CD14-positive monocyte (primary cell): ENCODE measurements at regions not wholly inside any gene's neighbourhood (a gene's known extent, or its start where the extent isn't known, plus 50 kb on each side); places are given as distances from the start of the nearest gene placed in this dataset.

Source experiments
- DNase-seq, 3 donors: peaks; one replicate each; pipeline ENCODE4 v3.0.0-alpha.2; 2011 to 2022
- H2AFZ ChIP-seq: 2 replicates; pipeline ENCODE4 v1.6.0; 2012; ENCODE audit warnings: mild to moderate bottlenecking, low read depth, low read length, inconsistent platforms; ENCODE audit not compliant: insufficient read depth, poor library complexity, severe bottlenecking
- H3K27ac ChIP-seq, 2 donors: 1 replicate in 1 of 2; 2 replicates in 1 of 2; pipeline ENCODE4 v1.5.1; 2012 to 2013; ENCODE audit warnings: low read length in 2 of 2, control low read depth in 1 of 2, inconsistent platforms in 1 of 2, low read depth in 1 of 2, mild to moderate bottlenecking in 1 of 2
- H3K27me3 ChIP-seq, 2 donors: one replicate each; pipeline versions ENCODE4 v1.6.0 to v1.6.1; 2011 to 2013; ENCODE audit warnings: low read length in 2 of 2; ENCODE audit not compliant: control insufficient read depth in 2 of 2, insufficient read depth in 2 of 2
- H3K36me3 ChIP-seq, 2 donors: replicated peaks in 1 of 2; 1 replicate in 1 of 2; 2 replicates in 1 of 2; pipeline versions ENCODE4 v1.5.1 to v1.6.1; 2012 to 2013; ENCODE audit warnings: low read length in 2 of 2, control low read depth in 1 of 2, inconsistent platforms in 1 of 2, mild to moderate bottlenecking in 1 of 2; ENCODE audit not compliant: insufficient read depth in 2 of 2, control insufficient read depth in 1 of 2
- H3K4me1 ChIP-seq, 2 donors: 1 replicate in 1 of 2; 2 replicates in 1 of 2; pipeline versions ENCODE4 v1.5.1 to v1.6.1; 2012 to 2013; ENCODE audit warnings: low read length in 2 of 2, control low read depth in 1 of 2, inconsistent platforms in 1 of 2, mild to moderate bottlenecking in 1 of 2, moderate library complexity in 1 of 2; ENCODE audit not compliant: insufficient read depth in 2 of 2, control insufficient read depth in 1 of 2
- H3K4me2 ChIP-seq: replicated peaks from 2 replicates; pipeline ENCODE3; 2012; ENCODE audit warnings: low read length, moderate library complexity, mild to moderate bottlenecking; ENCODE audit not compliant: poor library complexity, severe bottlenecking; ENCODE audit errors: extremely low read depth
- H3K4me3 ChIP-seq, 3 experiments: fragments of 200-600 bp in 1 of 3; sonication (generic) in 1 of 3; replicated peaks in 1 of 3; 1 replicate in 2 of 3; 2 replicates in 1 of 3; pipeline ENCODE4 v1.5.1; 2011 to 2013; ENCODE audit warnings: low read length in 3 of 3, mild to moderate bottlenecking in 3 of 3, control low read depth in 2 of 3, low read depth in 2 of 3, inconsistent platforms in 1 of 3, moderate library complexity in 1 of 3
- H3K79me2 ChIP-seq: 2 replicates; pipeline ENCODE4 v1.6.0; 2012; ENCODE audit warnings: mild to moderate bottlenecking, control low read depth, inconsistent platforms, low read length, moderate library complexity; ENCODE audit not compliant: insufficient read depth
- H3K9ac ChIP-seq: 2 replicates; pipeline ENCODE4 v1.6.0; 2017; ENCODE audit warnings: low read length, mild to moderate bottlenecking; ENCODE audit not compliant: insufficient read depth, poor library complexity, severe bottlenecking
- H3K9me3 ChIP-seq, 2 donors: replicated peaks in 1 of 2; 1 replicate in 1 of 2; 2 replicates in 1 of 2; pipeline versions ENCODE4 v1.5.1 to v1.6.1; 2012 to 2013; ENCODE audit warnings: low read length in 2 of 2, control low read depth in 1 of 2; ENCODE audit not compliant: control insufficient read depth in 1 of 2, insufficient read depth in 1 of 2
- H4K20me1 ChIP-seq: 2 replicates; pipeline ENCODE4 v1.6.0; 2012; ENCODE audit warnings: mild to moderate bottlenecking, low read length, control low read depth, moderate library complexity; ENCODE audit not compliant: insufficient read depth
- H3K27ac Mint-ChIP-seq, 7 donors: one replicate each; pipeline ENCODE4 v1.8.0; 2020; ENCODE audit warnings: mild to moderate bottlenecking in 7 of 7, mixed read lengths in 7 of 7, moderate library complexity in 6 of 7, inconsistent platforms in 2 of 7
- H3K27me3 Mint-ChIP-seq, 3 donors: one replicate each; pipeline ENCODE4 v1.8.0; 2021 to 2022; ENCODE audit warnings: low read depth in 3 of 3, mild to moderate bottlenecking in 3 of 3, mixed read lengths in 3 of 3, moderate library complexity in 3 of 3, inconsistent platforms in 1 of 3
- H3K36me3 Mint-ChIP-seq, 2 donors: one replicate each; pipeline ENCODE4 v1.8.0; 2020; ENCODE audit warnings: mixed read lengths in 2 of 2, inconsistent platforms in 1 of 2, mild to moderate bottlenecking in 1 of 2
- H3K4me1 Mint-ChIP-seq: one replicate; pipeline ENCODE4 v1.8.0; 2020; ENCODE audit warnings: mild to moderate bottlenecking, mixed read lengths
- H3K4me3 Mint-ChIP-seq, 2 donors: one replicate each; pipeline ENCODE4 v1.8.0; 2020; ENCODE audit warnings: mild to moderate bottlenecking in 2 of 2, mixed read lengths in 2 of 2, moderate library complexity in 1 of 2
- H3K9me3 Mint-ChIP-seq, 7 donors: one replicate each; pipeline ENCODE4 v1.8.0; 2020 to 2022; ENCODE audit warnings: mixed read lengths in 7 of 7, mild to moderate bottlenecking in 6 of 7, moderate library complexity in 6 of 7, inconsistent platforms in 2 of 7
- WGBS: methylation state at CpG from one replicate; pipeline ENCODE4 v1.1.5; 2013; ENCODE audit warnings: missing lambda C conversion rate; ENCODE audit not compliant: insufficient coverage; 5-methylcytosine and 5-hydroxymethylcytosine counted together
- intact Hi-C, 2 donors: fragments of 100-400 bp; cut with micrococcal nuclease; formaldehyde crosslinking; loops; one replicate each; pipeline versions ENCODE4 v1.15.0 to v1.15.1; 2023
- TF ChIP-seq, protein P1 (sequence below): fragments of 200-600 bp; IDR thresholded peaks from one replicate; pipeline ENCODE4 v1.8.0; 2022; ENCODE audit warnings: antibody characterized with exemption, mild to moderate bottlenecking

DNA sequence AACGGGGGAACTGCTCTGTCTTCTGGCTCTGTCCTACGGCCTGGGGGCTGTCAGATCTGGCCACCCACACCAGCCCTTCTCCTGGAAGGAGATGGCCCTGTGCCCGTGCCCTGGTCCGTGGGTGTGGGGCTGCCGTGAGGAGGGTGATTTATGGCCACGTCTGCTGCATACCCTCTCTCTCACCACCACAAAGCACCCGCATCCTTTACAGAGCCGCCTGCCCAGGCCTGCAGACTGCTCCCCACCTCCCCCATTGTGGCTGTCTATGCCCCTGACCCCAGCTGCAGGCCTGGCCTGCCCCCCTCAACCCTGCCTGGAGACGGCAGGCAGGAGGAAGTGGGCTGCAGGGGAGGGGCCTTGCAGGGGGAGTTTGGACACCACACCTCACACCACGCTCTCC is 72.7 kb upstream of the GATA5 start:
- no peak overlapping the region for H3K27ac ChIP-seq
- TF ChIP-seq, protein P1, sequence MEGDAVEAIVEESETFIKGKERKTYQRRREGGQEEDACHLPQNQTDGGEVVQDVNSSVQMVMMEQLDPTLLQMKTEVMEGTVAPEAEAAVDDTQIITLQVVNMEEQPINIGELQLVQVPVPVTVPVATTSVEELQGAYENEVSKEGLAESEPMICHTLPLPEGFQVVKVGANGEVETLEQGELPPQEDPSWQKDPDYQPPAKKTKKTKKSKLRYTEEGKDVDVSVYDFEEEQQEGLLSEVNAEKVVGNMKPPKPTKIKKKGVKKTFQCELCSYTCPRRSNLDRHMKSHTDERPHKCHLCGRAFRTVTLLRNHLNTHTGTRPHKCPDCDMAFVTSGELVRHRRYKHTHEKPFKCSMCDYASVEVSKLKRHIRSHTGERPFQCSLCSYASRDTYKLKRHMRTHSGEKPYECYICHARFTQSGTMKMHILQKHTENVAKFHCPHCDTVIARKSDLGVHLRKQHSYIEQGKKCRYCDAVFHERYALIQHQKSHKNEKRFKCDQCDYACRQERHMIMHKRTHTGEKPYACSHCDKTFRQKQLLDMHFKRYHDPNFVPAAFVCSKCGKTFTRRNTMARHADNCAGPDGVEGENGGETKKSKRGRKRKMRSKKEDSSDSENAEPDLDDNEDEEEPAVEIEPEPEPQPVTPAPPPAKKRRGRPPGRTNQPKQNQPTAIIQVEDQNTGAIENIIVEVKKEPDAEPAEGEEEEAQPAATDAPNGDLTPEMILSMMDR: no peak
- Mint-ChIP-seq H3K4me3 (peak overlapping the region in 1 of 2 donors; percentile 35), H3K27ac (peak overlapping the region in 1 of 7 donors; percentile 48), H3K9me3 (peaks cover 0 to 16% (median 9%) of the 10 kb centered on the region in 7 donors), H3K36me3 (no peaks in the 10 kb centered on the region), H3K4me1 (peaks cover 6% of the 10 kb centered on the region), H3K27me3 (peaks cover 46 to 61% (median 57%) of the 10 kb centered on the region in 3 donors)
- peaks cover 3 to 5% of the 10 kb centered on the region in 2 donors for H3K9me3 ChIP-seq
- H2AFZ ChIP-seq: no peak overlapping the region
- peaks cover 0 to 8% of the 10 kb centered on the region in 2 donors for H3K4me1 ChIP-seq
- peaks cover 17 to 57% of the 10 kb centered on the region in 2 donors for H3K27me3 ChIP-seq
- no peaks in the 10 kb centered on the region for H3K36me3 ChIP-seq
- no peak overlapping the region for H3K4me2 ChIP-seq
- no peak overlapping the region for H3K4me3 ChIP-seq
- no peak for DNase-seq
- H4K20me1 ChIP-seq: no peaks in the 10 kb centered on the region
- intact Hi-C loops: no loop called here
- H3K79me2 ChIP-seq: no peaks in the 10 kb centered on the region
- no CpG with 5 or more reads among the region's 10 CpGs for WGBS
- no peak overlapping the region for H3K9ac ChIP-seq

DNA sequence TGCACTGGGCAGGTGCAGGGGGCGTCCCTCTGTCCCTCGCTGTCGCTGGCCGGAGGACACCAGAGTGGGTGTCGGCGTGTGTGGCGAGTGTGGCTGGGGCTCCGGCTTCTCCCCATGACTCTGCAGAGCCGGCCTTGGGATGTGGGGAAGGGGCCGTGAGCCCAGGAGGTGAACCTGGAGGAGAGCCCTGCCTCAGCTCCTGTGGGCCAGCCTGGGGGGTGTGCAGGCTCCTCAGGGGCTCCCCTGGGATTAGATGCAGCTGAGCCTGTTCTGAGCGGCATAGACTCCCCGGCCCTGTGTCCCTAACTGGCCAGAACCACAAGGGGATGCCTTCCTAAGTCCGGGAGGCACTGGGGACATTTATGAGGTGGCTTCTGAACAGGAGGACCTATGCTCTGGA is 73.2 kb upstream of the GATA5 start:
- H3K27me3 ChIP-seq: peaks cover 17 to 63% of the 10 kb centered on the region in 2 donors
- intact Hi-C loops: no loop called here

More for the DNA sequence above, 73.2 kb upstream of the GATA5 start:
- Histone ChIP-seq H3K9me3 (peaks cover 3 to 5% of the 10 kb centered on the region in 2 donors), H2AFZ (no peak overlapping the region), H3K36me3 (no peaks in the 10 kb centered on the region), H3K9ac (no peak overlapping the region), H3K79me2 (no peaks in the 10 kb centered on the region), H3K4me3 (no peak overlapping the region), H3K4me2 (no peak overlapping the region), H3K4me1 (peaks cover 0 to 8% of the 10 kb centered on the region in 2 donors), H3K27ac (no peak overlapping the region), H4K20me1 (no peaks in the 10 kb centered on the region)
- TF ChIP-seq, protein P1: no peak
- DNase-seq: no peak
- Mint-ChIP-seq H3K27me3 (peaks cover 49 to 66% (median 62%) of the 10 kb centered on the region in 3 donors), H3K4me3 (peak overlapping the region in 1 of 2 donors; percentile 35), H3K36me3 (no peaks in the 10 kb centered on the region), H3K9me3 (peaks cover 0 to 16% (median 9%) of the 10 kb centered on the region in 7 donors), H3K27ac (no peak overlapping the region), H3K4me1 (peaks cover 6% of the 10 kb centered on the region)
- 67% methylated on average over 5 of the region's 13 CpGs for WGBS
